Activated T-cell treated with anti-CD3 and anti-CD28 coated beads, Interleukin-2, amount 50 U/mL, for 72 hours (primary cell): ENCODE measurements at regions not wholly inside any gene's neighbourhood (a gene's known extent, or its start where the extent isn't known, plus 50 kb on each side); places are given as distances from the start of the nearest gene placed in this dataset.

ENCODE experiments used
- ATAC-seq, 2 donors: fragments of 150-1000 bp; cut with Tn5 transposase; replicated peaks in 1 of 2; 2 replicates each; pipeline ENCODE4 v1.10.0; 2021; ENCODE audit warnings: moderate library complexity in 2 of 2, mild to moderate bottlenecking in 1 of 2
- DNase-seq, 2 donors: peaks; one replicate each; pipeline ENCODE4 v3.0.0; 2021 to 2022; ENCODE audit warnings: mixed read lengths in 1 of 2
- H3K27ac Mint-ChIP-seq: one replicate; pipeline ENCODE4 v1.8.0; 2022; ENCODE audit warnings: mild to moderate bottlenecking, moderate library complexity, mixed read lengths
- H3K27me3 Mint-ChIP-seq: one replicate; pipeline ENCODE4 v1.8.0; 2022; ENCODE audit warnings: low read depth, mixed read lengths
- H3K36me3 Mint-ChIP-seq, 2 donors: one replicate each; pipeline ENCODE4 v1.8.0; 2022; ENCODE audit warnings: mixed read lengths in 2 of 2, mild to moderate bottlenecking in 1 of 2; ENCODE audit not compliant: insufficient read depth in 2 of 2
- H3K4me1 Mint-ChIP-seq: one replicate; pipeline ENCODE4 v1.8.0; 2022; ENCODE audit warnings: low read depth, mixed read lengths
- H3K4me3 Mint-ChIP-seq, 2 donors: one replicate each; pipeline ENCODE4 v1.8.0; 2022; ENCODE audit warnings: mild to moderate bottlenecking in 2 of 2, mixed read lengths in 2 of 2, moderate library complexity in 2 of 2
- H3K9me3 Mint-ChIP-seq, 2 donors: one replicate each; pipeline ENCODE4 v1.8.0; 2022; ENCODE audit warnings: mixed read lengths in 2 of 2

DNA sequence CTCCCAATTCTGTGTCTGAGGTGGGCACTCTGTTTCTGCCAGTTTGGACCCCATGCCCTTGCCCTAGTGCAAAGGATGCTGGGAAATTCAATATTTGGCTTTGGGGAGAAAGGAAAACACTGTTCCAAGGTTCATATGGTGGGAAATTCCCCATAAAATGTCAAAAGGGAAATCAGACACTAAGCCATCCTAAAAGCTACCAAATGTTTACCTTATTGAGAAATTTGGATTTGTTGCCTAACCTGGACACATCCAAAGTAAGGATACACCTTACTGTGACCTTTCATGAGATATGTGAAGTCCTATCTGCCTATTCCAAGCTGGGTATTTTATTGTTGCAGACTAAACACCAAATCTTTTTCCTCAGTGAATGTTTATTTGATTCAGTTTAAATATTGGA is 109.1 kb downstream of the CYP26A1 start:
- DNase-seq: no peak
- Mint-ChIP-seq H3K4me3 (no peak overlapping the region), H3K27ac (no peak overlapping the region), H3K36me3 (no peaks in the 10 kb centered on the region), H3K4me1 (no peaks in the 10 kb centered on the region), H3K9me3 (no peaks in the 10 kb centered on the region), H3K27me3 (peaks cover 14% of the 10 kb centered on the region)
- no peak for ATAC-seq

GRCh38 chr10:93186653-93187052 is 113.0 kb downstream of the CYP26A1 start:
- no peak for DNase-seq
- no peak overlapping the region for H3K27ac Mint-ChIP-seq
- H3K4me3 Mint-ChIP-seq: no peak overlapping the region
- peaks cover 14% of the 10 kb centered on the region for H3K27me3 Mint-ChIP-seq
- H3K36me3 Mint-ChIP-seq: no peaks in the 10 kb centered on the region
- ATAC-seq: no peak
- H3K4me1 Mint-ChIP-seq: no peaks in the 10 kb centered on the region
- no peaks in the 10 kb centered on the region for H3K9me3 Mint-ChIP-seq

- DNase-seq (no peak), ATAC-seq (no peak)
- Mint-ChIP-seq H3K27ac (no peak overlapping the region), H3K27me3 (peaks cover 17% of the 10 kb centered on the region), H3K4me3 (no peak overlapping the region), H3K4me1 (no peaks in the 10 kb centered on the region), H3K9me3 (no peaks in the 10 kb centered on the region), H3K36me3 (no peaks in the 10 kb centered on the region)
These were observed 116.3 kb downstream of the CYP26A1 start for GRCh38 chr10:93189944-93190343.

GRCh38 chr10:93190372-93190771 is 116.7 kb downstream of the CYP26A1 start:
- DNase-seq: no peak
- ATAC-seq: no peak
- no peaks in the 10 kb centered on the region for H3K36me3 Mint-ChIP-seq
- H3K4me1 Mint-ChIP-seq: no peaks in the 10 kb centered on the region
- H3K27ac Mint-ChIP-seq: no peak overlapping the region
- H3K9me3 Mint-ChIP-seq: no peaks in the 10 kb centered on the region
- H3K27me3 Mint-ChIP-seq: peaks cover 12% of the 10 kb centered on the region
- H3K4me3 Mint-ChIP-seq: no peak overlapping the region

DNA sequence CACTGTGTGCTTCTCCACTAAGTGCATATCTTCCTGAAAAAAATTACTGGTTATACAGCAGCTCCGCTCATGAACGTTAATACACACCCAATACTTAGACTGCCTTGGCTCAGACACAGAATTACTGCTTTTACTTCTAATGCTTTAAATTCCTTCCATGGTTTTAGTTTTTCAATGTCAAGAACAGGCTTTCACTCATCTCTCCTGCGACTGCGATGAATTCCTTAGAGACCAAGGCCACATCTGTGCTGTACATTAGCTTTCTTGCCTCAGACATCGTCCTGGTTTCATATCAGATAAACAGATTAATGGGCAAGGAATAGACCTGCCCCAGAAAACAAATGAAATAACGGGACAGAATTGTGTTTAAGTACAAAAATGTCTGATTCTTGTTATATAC is 120.2 kb downstream of the CYP26A1 start:
- H3K36me3 Mint-ChIP-seq: no peaks in the 10 kb centered on the region
- H3K4me3 Mint-ChIP-seq: no peak overlapping the region
- ATAC-seq: no peak
- H3K9me3 Mint-ChIP-seq: no peaks in the 10 kb centered on the region
- H3K27me3 Mint-ChIP-seq: peaks cover 10% of the 10 kb centered on the region
- no peak overlapping the region for H3K27ac Mint-ChIP-seq
- no peak for DNase-seq
- peaks cover 4% of the 10 kb centered on the region for H3K4me1 Mint-ChIP-seq

- Mint-ChIP-seq H3K27me3 (peaks cover 23% of the 10 kb centered on the region), H3K27ac (no peak overlapping the region), H3K36me3 (no peaks in the 10 kb centered on the region), H3K9me3 (no peaks in the 10 kb centered on the region), H3K4me1 (peaks cover 9% of the 10 kb centered on the region), H3K4me3 (peak overlapping the region; percentile 19 to 48)
- DNase-seq (no peak), ATAC-seq (no peak)
These were observed 124.9 kb downstream of the CYP26A1 start for GRCh38 chr10:93198401-93199131.

DNA sequence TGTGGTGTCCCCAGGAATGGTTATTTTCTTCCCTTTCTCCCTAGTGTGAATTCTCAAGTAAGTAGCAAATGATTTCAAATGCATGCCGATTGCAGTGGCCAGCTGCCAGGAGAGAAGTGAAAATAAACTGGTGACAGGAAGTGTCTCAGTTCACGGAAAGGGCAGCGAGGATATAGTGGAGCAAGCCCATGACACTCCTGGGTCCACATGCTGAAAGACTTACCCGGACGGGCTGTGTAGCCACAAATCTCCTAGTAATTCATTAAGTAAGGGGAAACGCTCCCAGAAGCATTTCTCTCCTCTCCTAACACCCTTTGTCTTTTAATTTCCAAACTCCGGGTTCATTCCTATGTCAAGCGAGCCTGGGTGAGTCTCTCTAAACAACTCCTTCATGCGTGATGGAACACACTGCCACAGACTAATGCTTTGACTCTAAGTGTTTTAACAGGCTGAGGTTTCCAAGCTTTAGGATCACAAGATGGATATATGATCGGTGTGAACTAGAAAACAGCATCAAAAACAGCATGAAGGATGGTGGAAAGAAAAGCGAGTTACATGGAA is 125.6 kb downstream of the CYP26A1 start:
- no peak overlapping the region for H3K27ac Mint-ChIP-seq
- H3K4me3 Mint-ChIP-seq: peak overlapping the region; percentile 19 to 48

DNA sequence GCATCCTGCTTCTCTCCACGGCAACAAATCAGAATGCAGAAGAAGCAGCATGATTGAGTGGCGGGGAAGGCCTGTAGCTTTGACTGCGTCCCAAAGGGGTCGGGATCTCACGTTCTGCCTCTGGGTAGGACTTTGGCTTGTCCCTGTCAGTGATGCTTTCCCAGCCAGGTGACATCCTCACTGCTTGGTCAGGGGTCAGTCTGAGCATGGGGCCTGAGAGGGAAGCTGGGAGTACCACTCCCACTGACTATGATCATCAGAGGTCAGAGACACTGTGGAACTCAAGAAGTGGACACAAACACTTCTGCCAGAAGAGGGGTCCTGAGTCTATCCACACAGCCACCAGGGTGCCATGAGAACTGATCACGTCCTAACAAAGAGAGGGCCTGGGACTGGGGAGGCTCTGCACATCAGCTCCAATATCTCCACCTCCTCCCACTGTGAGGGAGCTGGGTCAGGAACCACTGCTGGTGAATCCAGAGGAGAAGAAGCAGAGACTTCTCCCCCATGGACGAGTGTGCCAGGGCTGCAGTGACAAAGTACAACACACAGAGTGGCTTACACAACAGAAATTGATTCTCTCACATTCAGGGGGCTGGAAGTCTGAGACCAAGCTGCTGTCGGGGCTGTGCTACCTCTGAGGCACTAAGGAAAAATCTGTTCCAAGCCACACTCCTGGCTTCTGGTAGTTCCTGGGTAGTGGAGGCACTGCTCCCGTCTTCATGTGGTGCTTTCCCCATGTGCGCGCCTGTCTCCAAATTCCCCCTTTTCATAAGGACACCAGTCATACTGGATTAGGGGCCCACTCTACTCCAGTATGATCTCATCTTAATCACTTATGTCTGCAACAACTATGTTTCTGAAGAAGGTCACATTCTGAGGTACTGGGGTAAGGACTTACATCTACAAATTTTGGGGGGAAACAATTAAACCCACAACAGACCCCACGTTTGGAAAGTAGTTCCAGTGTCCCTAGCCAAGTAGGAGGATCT is 131.1 kb downstream of the CYP26A1 start:
- no peak overlapping the region for H3K27ac Mint-ChIP-seq
- ATAC-seq: no peak

More for the DNA sequence above, 125.6 kb downstream of the CYP26A1 start:
- Mint-ChIP-seq H3K27me3 (peaks cover 17% of the 10 kb centered on the region), H3K4me1 (peaks cover 9% of the 10 kb centered on the region), H3K9me3 (no peaks in the 10 kb centered on the region), H3K36me3 (no peaks in the 10 kb centered on the region)
- DNase-seq (no peak), ATAC-seq (no peak)

DNA sequence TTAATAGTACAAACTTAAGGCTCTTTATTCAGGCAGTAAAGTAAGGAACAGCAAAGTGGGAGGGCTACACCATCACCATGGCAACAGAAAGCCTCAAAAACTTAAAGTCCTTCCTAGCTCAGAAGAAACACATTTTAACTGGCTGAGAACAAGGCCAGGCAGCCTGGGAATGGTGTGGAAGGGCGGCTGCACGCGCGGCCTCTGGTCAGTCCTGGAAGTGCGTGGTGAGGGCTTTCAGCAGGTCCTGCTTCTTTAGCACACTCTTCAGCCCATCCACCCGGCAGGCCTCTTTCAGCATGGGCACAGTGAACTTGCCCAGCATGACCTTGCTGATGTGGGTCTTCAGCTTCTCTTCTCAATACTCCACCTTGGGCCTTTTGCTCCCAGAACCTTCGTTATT is 133.0 kb downstream of the CYP26A1 start:
- Mint-ChIP-seq H3K4me1 (no peaks in the 10 kb centered on the region), H3K27me3 (no peaks in the 10 kb centered on the region), H3K36me3 (no peaks in the 10 kb centered on the region), H3K4me3 (no peak overlapping the region), H3K9me3 (no peaks in the 10 kb centered on the region), H3K27ac (no peak overlapping the region)
- DNase-seq (no peak), ATAC-seq (no peak)

More for the DNA sequence above, 131.1 kb downstream of the CYP26A1 start:
- no peaks in the 10 kb centered on the region for H3K36me3 Mint-ChIP-seq
- H3K4me3 Mint-ChIP-seq: no peak overlapping the region
- H3K27me3 Mint-ChIP-seq: peaks cover 4% of the 10 kb centered on the region
- DNase-seq: no peak
- no peaks in the 10 kb centered on the region for H3K9me3 Mint-ChIP-seq
- no peaks in the 10 kb centered on the region for H3K4me1 Mint-ChIP-seq

DNA sequence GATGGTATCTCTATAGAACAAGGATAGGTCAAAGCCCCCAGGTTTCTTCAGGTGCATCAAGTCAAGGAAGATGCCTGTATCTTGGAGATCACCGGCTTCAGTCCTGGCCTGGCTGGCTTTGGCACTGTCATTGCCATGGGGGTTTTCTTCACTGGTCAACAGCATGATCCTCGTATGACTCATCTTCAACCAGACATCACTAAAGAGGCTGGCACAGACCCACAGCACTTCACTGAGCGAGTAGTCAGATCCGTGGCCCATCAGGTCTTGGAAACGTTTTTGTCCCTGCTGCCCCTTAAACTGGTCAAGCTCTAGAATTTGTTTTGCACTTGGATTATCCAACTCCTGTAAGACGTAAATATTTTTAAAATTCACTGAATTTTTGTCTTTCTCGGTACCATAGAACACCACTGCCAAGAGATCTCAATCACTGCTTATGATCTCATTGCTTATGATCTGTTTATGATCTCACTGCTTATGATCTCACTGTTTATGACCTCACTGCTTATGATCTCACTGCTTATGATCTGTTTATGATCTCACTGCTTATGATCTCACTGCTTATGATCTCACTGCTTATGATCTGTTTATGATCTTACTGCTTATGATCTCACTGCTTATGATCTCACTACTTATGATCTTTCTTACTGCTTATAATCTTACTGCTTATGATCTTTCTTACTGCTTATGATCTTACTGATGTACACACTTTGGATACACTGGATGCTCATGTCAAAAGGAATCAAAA is 135.2 kb downstream of the CYP26A1 start:
- Mint-ChIP-seq H3K9me3 (no peaks in the 10 kb centered on the region), H3K4me1 (no peaks in the 10 kb centered on the region), H3K27ac (no peak overlapping the region), H3K4me3 (no peak overlapping the region), H3K36me3 (no peaks in the 10 kb centered on the region), H3K27me3 (no peaks in the 10 kb centered on the region)
- no peak for ATAC-seq
- DNase-seq: no peak

GRCh38 chr10:93211991-93212390 is 138.3 kb downstream of the CYP26A1 start:
- no peak for ATAC-seq
- Mint-ChIP-seq H3K4me1 (no peaks in the 10 kb centered on the region), H3K9me3 (no peaks in the 10 kb centered on the region), H3K27me3 (no peaks in the 10 kb centered on the region), H3K27ac (no peak overlapping the region), H3K4me3 (no peak overlapping the region), H3K36me3 (no peaks in the 10 kb centered on the region)
- DNase-seq: no peak

GRCh38 chr10:93215312-93215711 is 141.6 kb downstream of the CYP26A1 start:
- DNase-seq (no peak), ATAC-seq (no peak)
- H3K36me3 Mint-ChIP-seq: no peaks in the 10 kb centered on the region
- no peaks in the 10 kb centered on the region for H3K27me3 Mint-ChIP-seq
- H3K4me3 Mint-ChIP-seq: no peak overlapping the region
- H3K27ac Mint-ChIP-seq: no peak overlapping the region
- H3K4me1 Mint-ChIP-seq: no peaks in the 10 kb centered on the region
- no peaks in the 10 kb centered on the region for H3K9me3 Mint-ChIP-seq
